Germinal center (tissue), 1 donor: ENCODE measurements at regions not wholly inside any gene's neighbourhood (a gene's known extent, or its start where the extent isn't known, plus 50 kb on each side); places are given as distances from the start of the nearest gene placed in this dataset.
"Not testable (repeated sequence)": the region's sequence is repeated elsewhere in the genome, so short reads cannot be mapped to it uniquely, and the experiment has no call there.

Source experiments
- DNase-seq: peaks from one replicate; pipeline ENCODE4 v3.0.0; 2012; ENCODE audit warnings: mixed read lengths, low spot score

DNA sequence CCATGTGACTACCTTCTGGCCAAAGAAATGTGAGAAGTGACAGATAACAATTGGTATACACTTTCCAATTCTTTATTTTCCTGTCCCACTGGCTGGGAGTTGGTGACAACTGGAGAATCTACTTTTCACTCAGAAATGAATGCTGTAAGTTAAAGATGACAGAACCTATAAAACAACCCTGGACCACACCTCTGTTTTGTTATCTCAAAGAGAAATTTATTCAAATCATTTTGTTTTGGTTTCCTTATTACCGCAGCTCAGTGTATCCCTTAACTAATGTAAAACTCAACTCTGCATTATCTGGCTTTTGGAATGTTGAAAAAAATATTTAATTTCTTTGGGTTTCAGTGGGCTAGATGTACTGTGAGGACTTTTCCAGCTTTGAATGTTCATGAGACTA, 469.8 kb downstream of the PCDH7 start:
- DNase-seq: no peak

DNA sequence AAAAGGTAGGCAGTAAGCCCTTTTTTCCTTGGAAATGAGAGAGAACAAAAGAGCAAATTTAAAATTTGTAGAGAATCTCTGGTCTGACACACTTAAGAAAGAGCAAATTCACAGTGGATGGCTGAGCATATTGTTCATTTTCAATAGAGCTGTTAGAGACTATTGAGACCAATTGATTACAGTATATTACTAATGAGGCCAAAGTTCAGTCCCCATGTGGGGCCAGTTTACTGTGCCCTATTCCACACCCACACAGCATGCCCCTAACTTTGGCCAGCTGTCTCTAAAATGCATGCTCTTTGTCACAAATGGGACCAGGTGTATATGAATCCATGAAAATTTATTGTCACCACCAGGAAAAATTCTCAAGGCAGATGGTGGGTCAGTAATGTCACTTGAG, 470.5 kb downstream of the PCDH7 start:
- DNase-seq: no peak

DNA sequence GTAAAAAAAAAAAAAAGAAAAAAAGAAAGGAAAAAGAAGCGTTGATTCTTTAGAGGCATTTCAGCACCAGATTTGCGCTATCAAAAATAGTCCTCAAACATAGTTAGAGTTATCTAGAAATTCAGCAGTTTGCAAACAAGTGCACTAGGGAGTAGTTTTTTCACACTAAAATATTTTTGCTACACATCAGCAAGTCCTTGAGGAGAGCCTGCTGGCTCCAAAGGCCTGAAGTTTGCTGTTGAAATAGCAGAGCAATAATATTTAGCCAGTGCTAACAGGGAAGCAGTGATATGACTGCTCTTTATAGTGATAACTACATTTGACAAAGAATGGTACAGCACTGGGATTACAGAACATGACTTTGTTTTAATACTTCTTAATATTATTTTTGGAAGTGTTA, 472.2 kb downstream of the PCDH7 start:
- DNase-seq: no peak

- no peak for DNase-seq
Observed at GRCh38 chr4:31193521-31193920, 473.4 kb downstream of the PCDH7 start.

GRCh38 chr4:31194823-31195222, 474.7 kb downstream of the PCDH7 start:
- DNase-seq: no peak

GRCh38 chr4:31199644-31200043, 479.5 kb downstream of the PCDH7 start:
- no peak for DNase-seq

- DNase-seq: not testable (repeated sequence)
Observed at GRCh38 chr4:31202054-31202453, 481.9 kb downstream of the PCDH7 start.

DNA sequence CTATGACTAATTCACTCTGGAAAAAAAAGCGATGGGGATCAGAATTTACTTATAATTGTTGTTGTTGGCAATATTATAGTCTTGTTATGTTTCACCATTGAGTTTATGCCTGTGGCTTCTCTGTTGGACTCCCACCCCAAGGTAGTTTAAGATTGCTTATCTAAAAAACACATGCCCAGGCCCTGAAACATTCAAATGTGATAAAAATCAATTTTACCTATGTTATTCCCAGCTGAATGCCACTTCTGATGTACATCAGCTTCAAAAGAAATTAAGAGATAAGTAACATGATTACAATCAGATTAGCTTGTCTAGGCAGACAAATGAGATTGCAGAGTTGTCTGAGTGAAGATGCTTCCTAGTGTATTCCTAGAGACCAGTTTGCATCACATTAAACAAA, 484.7 kb downstream of the PCDH7 start:
- DNase-seq: no peak

DNA sequence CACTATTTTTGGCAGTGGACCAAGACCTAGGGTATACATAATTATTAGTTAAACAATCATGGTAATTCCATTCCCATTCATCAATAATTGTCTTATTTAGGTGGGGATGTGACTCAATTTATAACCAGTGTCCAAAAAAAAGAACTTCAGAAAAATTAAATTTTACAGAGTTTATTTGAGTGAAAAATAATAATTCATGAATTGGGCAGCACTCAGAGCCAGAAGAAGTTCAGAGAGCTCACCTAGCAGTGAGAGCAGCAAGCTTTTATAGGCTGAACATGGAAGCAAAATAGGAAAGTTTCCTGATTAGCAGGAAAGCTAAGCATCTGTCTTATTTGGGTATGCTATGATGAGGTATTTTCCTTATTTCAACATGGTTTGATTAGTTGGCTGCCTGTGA, 500.8 kb downstream of the PCDH7 start:
- DNase-seq: no peak

DNA sequence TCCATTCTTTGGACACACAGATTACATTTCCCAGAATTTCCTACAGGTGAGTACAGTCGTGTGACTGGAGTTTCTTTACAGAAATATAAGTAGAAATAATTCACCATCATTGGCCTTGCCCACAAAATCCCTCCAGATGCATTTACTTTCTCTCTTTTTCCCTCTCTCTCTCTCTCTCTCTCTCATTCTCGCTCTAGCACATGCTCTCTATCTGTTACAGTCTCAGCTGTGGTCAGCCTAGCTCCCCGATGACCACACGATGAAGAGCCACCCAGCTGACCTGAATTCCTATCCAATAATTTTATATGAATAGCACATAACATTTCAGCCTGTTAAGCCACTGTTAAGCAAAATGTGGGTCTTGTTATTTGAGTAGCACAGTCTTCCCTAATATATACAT, 507.9 kb downstream of the PCDH7 start:
- no peak for DNase-seq

- DNase-seq: no peak
Observed at GRCh38 chr4:31230594-31230993, 510.4 kb downstream of the PCDH7 start.

- DNase-seq: no peak
Observed at GRCh38 chr4:31234494-31234893, 514.3 kb downstream of the PCDH7 start.

- no peak for DNase-seq
Observed at GRCh38 chr4:31234901-31235300, 514.7 kb downstream of the PCDH7 start.

GRCh38 chr4:31236020-31236638, 516.0 kb downstream of the PCDH7 start:
- DNase-seq: no peak

DNA sequence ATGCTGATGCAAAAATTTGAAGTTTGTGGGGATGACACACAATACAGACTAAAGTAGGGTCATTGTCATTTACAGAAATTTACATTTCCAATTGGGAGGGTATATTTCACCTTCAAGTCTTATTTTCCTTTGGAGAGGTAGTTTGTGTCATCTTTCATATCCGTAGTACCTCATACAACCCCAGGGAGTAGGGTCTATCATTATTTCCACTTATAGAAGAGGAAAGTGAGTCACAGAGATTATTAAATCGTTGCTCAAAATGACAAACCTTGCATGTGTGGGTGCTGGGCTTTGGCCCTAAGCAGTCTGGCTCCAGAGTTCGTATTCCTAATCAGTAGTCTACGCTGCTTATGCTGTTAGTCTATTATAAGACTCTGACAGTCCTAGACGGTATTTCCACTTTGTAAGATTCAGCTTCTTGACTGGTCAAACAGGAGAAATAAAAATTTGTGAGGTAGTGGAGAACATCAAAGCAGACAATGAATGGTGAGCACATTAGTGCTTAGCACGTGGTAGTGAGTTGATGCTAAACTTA, 516.5 kb downstream of the PCDH7 start:
- no peak for DNase-seq

GRCh38 chr4:31237233-31237632, 517.1 kb downstream of the PCDH7 start:
- no peak for DNase-seq

- no peak for DNase-seq
Observed at GRCh38 chr4:31239886-31240285, 519.7 kb downstream of the PCDH7 start.

DNA sequence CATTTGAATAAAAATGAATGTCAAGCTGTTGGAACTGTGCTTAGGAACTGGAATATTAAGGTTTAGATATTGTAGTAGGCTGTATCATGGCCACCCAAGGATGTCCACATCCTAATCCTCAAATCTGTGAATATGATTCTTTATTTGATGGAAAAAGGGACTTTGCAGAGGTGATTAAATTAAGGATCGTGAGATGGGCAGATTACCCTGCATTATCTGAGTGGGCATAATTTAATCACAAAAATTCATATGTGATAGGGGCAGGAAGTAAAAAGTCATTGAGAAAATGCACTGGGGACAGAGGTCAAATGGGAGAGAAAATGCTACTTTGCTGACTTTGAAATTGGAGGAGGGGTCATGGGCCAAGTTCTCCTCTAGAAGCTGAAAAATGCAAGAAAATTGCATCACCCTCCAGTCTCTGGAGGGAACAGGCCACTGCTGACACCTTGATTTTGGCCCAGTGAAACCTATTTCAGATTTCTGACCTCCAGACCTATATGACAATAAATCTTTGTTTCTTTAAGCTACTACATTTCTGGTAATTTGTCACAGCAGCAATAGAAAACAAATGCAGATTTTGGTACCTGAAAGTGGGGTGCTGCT, 521.4 kb downstream of the PCDH7 start:
- DNase-seq: no peak

DNA sequence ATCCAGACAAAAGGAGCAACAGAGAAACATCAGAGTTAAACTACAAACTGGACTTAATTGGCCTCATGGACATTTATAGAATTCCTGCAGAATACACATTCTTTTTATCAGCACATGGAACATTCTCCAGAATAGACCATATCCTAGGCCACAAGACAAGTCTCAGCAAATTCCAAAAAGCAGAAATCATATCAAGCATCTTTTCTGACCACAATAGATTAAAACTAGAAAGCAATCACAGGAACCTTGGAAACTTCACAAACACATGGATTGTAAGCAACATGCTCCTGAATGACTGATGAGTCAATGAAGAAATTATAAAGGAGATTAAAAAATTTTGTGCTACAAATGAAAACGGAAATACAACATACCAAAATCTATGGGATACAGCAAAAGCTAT, 526.7 kb downstream of the PCDH7 start:
- no peak for DNase-seq

GRCh38 chr4:31259119-31259518, 539.0 kb downstream of the PCDH7 start:
- DNase-seq: no peak

DNA sequence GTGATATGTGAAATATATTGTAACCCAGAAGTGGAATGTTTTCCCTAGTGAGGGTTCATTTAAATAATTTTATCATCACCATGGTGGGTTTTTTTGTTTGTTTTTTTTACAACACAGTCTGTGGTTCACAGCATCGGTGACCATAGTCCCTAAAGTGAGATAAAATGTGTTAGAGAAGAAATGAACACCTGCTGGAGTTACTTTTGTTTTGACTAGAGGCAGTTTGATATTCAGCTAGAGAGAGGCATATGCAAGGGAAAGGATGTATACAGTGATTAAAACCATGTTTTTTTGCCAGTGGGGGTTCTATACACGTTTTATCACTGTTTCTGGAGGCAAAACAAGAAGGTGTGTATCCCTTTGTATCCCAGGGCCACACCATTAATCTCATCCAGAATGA, 541.5 kb downstream of the PCDH7 start:
- DNase-seq: no peak

DNA sequence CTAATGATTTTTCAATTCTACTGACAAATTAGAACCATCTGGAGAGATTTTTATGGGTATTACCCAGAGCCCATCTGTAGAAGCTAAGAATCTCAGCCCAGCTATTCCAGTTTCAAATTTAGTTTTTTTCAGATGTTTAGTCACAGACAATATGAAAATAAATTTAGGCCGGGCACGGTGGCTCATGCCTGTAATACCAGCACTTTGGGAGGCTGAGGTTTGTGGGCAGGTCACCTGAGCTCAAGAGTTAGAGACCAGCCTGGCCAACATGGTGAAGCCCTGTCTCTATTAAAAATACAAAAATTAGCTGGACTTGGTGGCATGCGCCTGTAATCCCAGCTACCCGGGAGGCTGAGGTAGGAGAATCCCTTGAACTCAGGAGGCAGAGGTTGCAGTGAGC, 545.9 kb downstream of the PCDH7 start:
- DNase-seq: not testable (repeated sequence)

- no peak for DNase-seq
Observed at GRCh38 chr4:31272331-31273061, 552.3 kb downstream of the PCDH7 start.
